ENCODE measurements at regions not wholly inside any gene's neighbourhood (a gene's known extent, or its start where the extent isn't known, plus 50 kb on each side); places are given as distances from the start of the nearest gene placed in this dataset.

- DNase-seq (ENCODE audit: low read depth) = no peak
- no peaks in the 10 kb centered on the region for H3K36me3 ChIP-seq (ENCODE audit: control insufficient read depth, insufficient read depth, low read length)
- no peak for TF ChIP-seq CTCF (IDR thresholded peaks at IDR 0.05; ENCODE audit: insufficient read depth, low read length, poor library complexity, severe bottlenecking)
- no peaks in the 10 kb centered on the region for H3K27me3 ChIP-seq (ENCODE audit: control insufficient read depth, insufficient read depth, low read length)
- H3K4me3 ChIP-seq (ENCODE audit: low read depth, low read length) = no peak overlapping the region
Measured at GRCh38 chr10:93206652-93207051, 133.0 kb downstream of the CYP26A1 start.

- Histone ChIP-seq H3K27me3 (ENCODE audit: control insufficient read depth, insufficient read depth, low read length) (no peaks in the 10 kb centered on the region), H3K4me3 (ENCODE audit: low read depth, low read length) (no peak overlapping the region), H3K36me3 (ENCODE audit: control insufficient read depth, insufficient read depth, low read length) (no peaks in the 10 kb centered on the region)
- no peak for TF ChIP-seq CTCF (IDR thresholded peaks at IDR 0.05; ENCODE audit: insufficient read depth, low read length, poor library complexity, severe bottlenecking)
- no peak for DNase-seq (ENCODE audit: low read depth)
Measured at GRCh38 chr10:93208717-93209464, 135.2 kb downstream of the CYP26A1 start.

GRCh38 chr10:93211991-93212390, 138.3 kb downstream of the CYP26A1 start:
- DNase-seq (ENCODE audit: low read depth) = no peak
- no peaks in the 10 kb centered on the region for H3K27me3 ChIP-seq (ENCODE audit: control insufficient read depth, insufficient read depth, low read length)

GRCh38 chr10:93215312-93215711, 141.6 kb downstream of the CYP26A1 start:
- no peak for TF ChIP-seq CTCF (IDR thresholded peaks at IDR 0.05; ENCODE audit: insufficient read depth, low read length, poor library complexity, severe bottlenecking)
- no peak for DNase-seq (ENCODE audit: low read depth)
- H3K27me3 ChIP-seq (ENCODE audit: control insufficient read depth, insufficient read depth, low read length) = no peaks in the 10 kb centered on the region
- H3K4me3 ChIP-seq (ENCODE audit: low read depth, low read length) = no peak overlapping the region
- H3K36me3 ChIP-seq (ENCODE audit: control insufficient read depth, insufficient read depth, low read length) = no peaks in the 10 kb centered on the region

More at GRCh38 chr10:93211991-93212390, 138.3 kb downstream of the CYP26A1 start:
- H3K4me3 ChIP-seq (ENCODE audit: low read depth, low read length) = no peak overlapping the region
- H3K36me3 ChIP-seq (ENCODE audit: control insufficient read depth, insufficient read depth, low read length) = no peaks in the 10 kb centered on the region
- no peak for TF ChIP-seq CTCF (IDR thresholded peaks at IDR 0.05; ENCODE audit: insufficient read depth, low read length, poor library complexity, severe bottlenecking)

- H3K36me3 ChIP-seq (ENCODE audit: control insufficient read depth, insufficient read depth, low read length) = no peaks in the 10 kb centered on the region
- TF ChIP-seq CTCF (IDR thresholded peaks at IDR 0.05; ENCODE audit: insufficient read depth, low read length, poor library complexity, severe bottlenecking) = no peak
- DNase-seq (ENCODE audit: low read depth) = no peak
- H3K27me3 ChIP-seq (ENCODE audit: control insufficient read depth, insufficient read depth, low read length) = no peaks in the 10 kb centered on the region
- H3K4me3 ChIP-seq (ENCODE audit: low read depth, low read length) = no peak overlapping the region
Measured at GRCh38 chr10:93216341-93216985, 142.8 kb downstream of the CYP26A1 start.

All from kidney epithelial cell (primary cell).